ENCODE measurements at regions not wholly inside any gene's neighbourhood (a gene's known extent, or its start where the extent isn't known, plus 50 kb on each side); places are given as distances from the start of the nearest gene placed in this dataset.

- Histone ChIP-seq H3K4me3 (ENCODE audit: low read depth in 1 of 2, low read length in 2 of 2) (no peak overlapping the region), H3K4me1 (ENCODE audit: insufficient read depth, low read length) (no peaks in the 10 kb centered on the region), H3K27ac (ENCODE audit: low read depth, low read length) (no peak overlapping the region), H3K9ac (ENCODE audit: low read length) (no peak overlapping the region), H3K36me3 (ENCODE audit: insufficient read depth, low read length) (no peaks in the 10 kb centered on the region), H3K9me3 (ENCODE audit: low read length) (no peaks in the 10 kb centered on the region), H3K27me3 (ENCODE audit: control insufficient read depth in 1 of 2, insufficient read depth in 2 of 2, low read length in 2 of 2) (no peaks in the 10 kb centered on the region)
Measured at GRCh38 chr2:220070349-220070748, 442.9 kb downstream of the SLC4A3 start.

GRCh38 chr2:220071696-220072095 lies 444.3 kb downstream of the SLC4A3 start:
- Histone ChIP-seq H3K9me3 (ENCODE audit: low read length) (no peaks in the 10 kb centered on the region), H3K27me3 (ENCODE audit: control insufficient read depth in 1 of 2, insufficient read depth in 2 of 2, low read length in 2 of 2) (no peaks in the 10 kb centered on the region), H3K27ac (ENCODE audit: low read depth, low read length) (no peak overlapping the region), H3K4me3 (ENCODE audit: low read depth in 1 of 2, low read length in 2 of 2) (no peak overlapping the region), H3K4me1 (ENCODE audit: insufficient read depth, low read length) (no peaks in the 10 kb centered on the region), H3K36me3 (ENCODE audit: insufficient read depth, low read length) (no peaks in the 10 kb centered on the region), H3K9ac (ENCODE audit: low read length) (no peak overlapping the region)

- Histone ChIP-seq H3K4me3 (ENCODE audit: low read depth in 1 of 2, low read length in 2 of 2) (no peak overlapping the region), H3K27ac (ENCODE audit: low read depth, low read length) (no peak overlapping the region)
Measured at GRCh38 chr2:220072669-220073220, 445.3 kb downstream of the SLC4A3 start.

GRCh38 chr2:220075835-220076234 lies 448.4 kb downstream of the SLC4A3 start:
- Histone ChIP-seq H3K9ac (ENCODE audit: low read length) (no peak overlapping the region), H3K27ac (ENCODE audit: low read depth, low read length) (no peak overlapping the region), H3K27me3 (ENCODE audit: control insufficient read depth in 1 of 2, insufficient read depth in 2 of 2, low read length in 2 of 2) (no peaks in the 10 kb centered on the region), H3K36me3 (ENCODE audit: insufficient read depth, low read length) (no peaks in the 10 kb centered on the region), H3K4me1 (ENCODE audit: insufficient read depth, low read length) (no peaks in the 10 kb centered on the region), H3K9me3 (ENCODE audit: low read length) (no peaks in the 10 kb centered on the region), H3K4me3 (ENCODE audit: low read depth in 1 of 2, low read length in 2 of 2) (no peak overlapping the region)

More at GRCh38 chr2:220072669-220073220, 445.3 kb downstream of the SLC4A3 start:
- Histone ChIP-seq H3K4me1 (ENCODE audit: insufficient read depth, low read length) (no peaks in the 10 kb centered on the region), H3K9ac (ENCODE audit: low read length) (no peak overlapping the region), H3K36me3 (ENCODE audit: insufficient read depth, low read length) (no peaks in the 10 kb centered on the region), H3K27me3 (ENCODE audit: control insufficient read depth in 1 of 2, insufficient read depth in 2 of 2, low read length in 2 of 2) (no peaks in the 10 kb centered on the region), H3K9me3 (ENCODE audit: low read length) (no peaks in the 10 kb centered on the region)

GRCh38 chr2:220076734-220077133 lies 449.3 kb downstream of the SLC4A3 start:
- Histone ChIP-seq H3K9me3 (ENCODE audit: low read length) (no peaks in the 10 kb centered on the region), H3K4me3 (ENCODE audit: low read depth in 1 of 2, low read length in 2 of 2) (no peak overlapping the region), H3K9ac (ENCODE audit: low read length) (no peak overlapping the region), H3K4me1 (ENCODE audit: insufficient read depth, low read length) (no peaks in the 10 kb centered on the region), H3K27ac (ENCODE audit: low read depth, low read length) (no peak overlapping the region), H3K27me3 (ENCODE audit: control insufficient read depth in 1 of 2, insufficient read depth in 2 of 2, low read length in 2 of 2) (no peaks in the 10 kb centered on the region), H3K36me3 (ENCODE audit: insufficient read depth, low read length) (no peaks in the 10 kb centered on the region)

- Histone ChIP-seq H3K36me3 (ENCODE audit: insufficient read depth, low read length) (no peaks in the 10 kb centered on the region), H3K9ac (ENCODE audit: low read length) (no peak overlapping the region), H3K4me3 (ENCODE audit: low read depth in 1 of 2, low read length in 2 of 2) (no peak overlapping the region), H3K27me3 (ENCODE audit: control insufficient read depth in 1 of 2, insufficient read depth in 2 of 2, low read length in 2 of 2) (no peaks in the 10 kb centered on the region), H3K9me3 (ENCODE audit: low read length) (no peaks in the 10 kb centered on the region), H3K27ac (ENCODE audit: low read depth, low read length) (no peak overlapping the region), H3K4me1 (ENCODE audit: insufficient read depth, low read length) (no peaks in the 10 kb centered on the region)
Measured at GRCh38 chr2:220077488-220077887, 450.1 kb downstream of the SLC4A3 start.

- H3K27ac ChIP-seq (ENCODE audit: low read depth, low read length): no peak overlapping the region
Measured at GRCh38 chr2:220078439-220078838, 451.0 kb downstream of the SLC4A3 start.

GRCh38 chr2:220079595-220079994 lies 452.2 kb downstream of the SLC4A3 start:
- Histone ChIP-seq H3K4me3 (ENCODE audit: low read depth in 1 of 2, low read length in 2 of 2) (no peak overlapping the region), H3K36me3 (ENCODE audit: insufficient read depth, low read length) (no peaks in the 10 kb centered on the region), H3K27me3 (ENCODE audit: control insufficient read depth in 1 of 2, insufficient read depth in 2 of 2, low read length in 2 of 2) (no peaks in the 10 kb centered on the region), H3K9ac (ENCODE audit: low read length) (no peak overlapping the region), H3K27ac (ENCODE audit: low read depth, low read length) (no peak overlapping the region), H3K4me1 (ENCODE audit: insufficient read depth, low read length) (no peaks in the 10 kb centered on the region), H3K9me3 (ENCODE audit: low read length) (no peaks in the 10 kb centered on the region)

More at GRCh38 chr2:220078439-220078838, 451.0 kb downstream of the SLC4A3 start:
- no peaks in the 10 kb centered on the region for H3K4me1 ChIP-seq (ENCODE audit: insufficient read depth, low read length)
- no peaks in the 10 kb centered on the region for H3K9me3 ChIP-seq (ENCODE audit: low read length)
- no peak overlapping the region for H3K4me3 ChIP-seq (ENCODE audit: low read depth in 1 of 2, low read length in 2 of 2)
- no peaks in the 10 kb centered on the region for H3K36me3 ChIP-seq (ENCODE audit: insufficient read depth, low read length)
- H3K9ac ChIP-seq (ENCODE audit: low read length): no peak overlapping the region
- no peaks in the 10 kb centered on the region for H3K27me3 ChIP-seq (ENCODE audit: control insufficient read depth in 1 of 2, insufficient read depth in 2 of 2, low read length in 2 of 2)

GRCh38 chr2:220081171-220081570 lies 453.7 kb downstream of the SLC4A3 start:
- no peaks in the 10 kb centered on the region for H3K27me3 ChIP-seq (ENCODE audit: control insufficient read depth in 1 of 2, insufficient read depth in 2 of 2, low read length in 2 of 2)
- no peak overlapping the region for H3K9ac ChIP-seq (ENCODE audit: low read length)
- H3K36me3 ChIP-seq (ENCODE audit: insufficient read depth, low read length): no peaks in the 10 kb centered on the region
- H3K4me1 ChIP-seq (ENCODE audit: insufficient read depth, low read length): no peaks in the 10 kb centered on the region
- H3K27ac ChIP-seq (ENCODE audit: low read depth, low read length): no peak overlapping the region
- no peaks in the 10 kb centered on the region for H3K9me3 ChIP-seq (ENCODE audit: low read length)
- no peak overlapping the region for H3K4me3 ChIP-seq (ENCODE audit: low read depth in 1 of 2, low read length in 2 of 2)

- no peak overlapping the region for H3K27ac ChIP-seq (ENCODE audit: low read depth, low read length)
- no peak overlapping the region for H3K4me3 ChIP-seq (ENCODE audit: low read depth in 1 of 2, low read length in 2 of 2)
- H3K4me1 ChIP-seq (ENCODE audit: insufficient read depth, low read length): no peaks in the 10 kb centered on the region
- H3K9ac ChIP-seq (ENCODE audit: low read length): no peak overlapping the region
- H3K9me3 ChIP-seq (ENCODE audit: low read length): no peaks in the 10 kb centered on the region
- no peaks in the 10 kb centered on the region for H3K36me3 ChIP-seq (ENCODE audit: insufficient read depth, low read length)
- no peaks in the 10 kb centered on the region for H3K27me3 ChIP-seq (ENCODE audit: control insufficient read depth in 1 of 2, insufficient read depth in 2 of 2, low read length in 2 of 2)
Measured at GRCh38 chr2:220090050-220090449, 462.6 kb downstream of the SLC4A3 start.

GRCh38 chr2:220096406-220096805 lies 469.0 kb downstream of the SLC4A3 start:
- H3K9ac ChIP-seq (ENCODE audit: low read length): no peak overlapping the region
- no peaks in the 10 kb centered on the region for H3K36me3 ChIP-seq (ENCODE audit: insufficient read depth, low read length)
- no peak overlapping the region for H3K4me3 ChIP-seq (ENCODE audit: low read depth in 1 of 2, low read length in 2 of 2)
- no peaks in the 10 kb centered on the region for H3K9me3 ChIP-seq (ENCODE audit: low read length)
- H3K4me1 ChIP-seq (ENCODE audit: insufficient read depth, low read length): no peaks in the 10 kb centered on the region
- no peaks in the 10 kb centered on the region for H3K27me3 ChIP-seq (ENCODE audit: control insufficient read depth in 1 of 2, insufficient read depth in 2 of 2, low read length in 2 of 2)
- no peak overlapping the region for H3K27ac ChIP-seq (ENCODE audit: low read depth, low read length)

- no peaks in the 10 kb centered on the region for H3K36me3 ChIP-seq (ENCODE audit: insufficient read depth, low read length)
- no peaks in the 10 kb centered on the region for H3K9me3 ChIP-seq (ENCODE audit: low read length)
- no peaks in the 10 kb centered on the region for H3K27me3 ChIP-seq (ENCODE audit: control insufficient read depth in 1 of 2, insufficient read depth in 2 of 2, low read length in 2 of 2)
- H3K9ac ChIP-seq (ENCODE audit: low read length): no peak overlapping the region
- H3K4me1 ChIP-seq (ENCODE audit: insufficient read depth, low read length): no peaks in the 10 kb centered on the region
- H3K4me3 ChIP-seq (ENCODE audit: low read depth in 1 of 2, low read length in 2 of 2): no peak overlapping the region
- H3K27ac ChIP-seq (ENCODE audit: low read depth, low read length): no peak overlapping the region
Measured at GRCh38 chr2:220101980-220102379, 474.6 kb downstream of the SLC4A3 start.

All from muscle layer of colon (tissue), 2 donors.